ENCODE measurements at regions not wholly inside any gene's neighbourhood (a gene's known extent, or its start where the extent isn't known, plus 50 kb on each side); places are given as distances from the start of the nearest gene placed in this dataset.

- no TSS peak for BruUV-seq (replicated peaks)
- H3K4me3 ChIP-seq (replicated peaks in 1 of 3; ENCODE audit: insufficient read depth in 1 of 3, low read depth in 1 of 3, low read length in 3 of 3) = no peak overlapping the region
- H3K9me1 ChIP-seq (replicated peaks; ENCODE audit: control insufficient read depth, extremely low read depth, insufficient read depth, low read length) = no peaks in the 10 kb centered on the region
- no peak overlapping the region for H3K27ac ChIP-seq (ENCODE audit: insufficient read depth, low read depth, low read length)
- dilution Hi-C loops (cut with MboI; ENCODE audit: extremely low pct_ligation_motif_present, low sequenced_read_pairs) (loop anchor here (25.0 kb wide), 1 partner anchor 207 kb away; no protein-coding TSS in a partner anchor), intact Hi-C loops (cut with micrococcal nuclease) (no loop called here)
- H3K36me3 ChIP-seq (ENCODE audit: control insufficient read depth in 2 of 2, extremely low read depth in 1 of 2, insufficient read depth in 2 of 2, low read length in 2 of 2) = no peaks in the 10 kb centered on the region
- FAIRE-seq (peak; percentile 63), DNase-seq (ENCODE audit: low read depth, low spot score) (peak; percentile 48)
- H3K9ac ChIP-seq (replicated peaks; ENCODE audit: extremely low read depth, insufficient read depth, low read length) = no peak overlapping the region
- ChIA-PET POLR2A (no interaction called here), CTCF (interaction anchor here (1.1 to 3.1 kb wide), 3 partner anchors 13 to 206 kb away, joined by 4 to 14 read pairs (median 4); no protein-coding TSS in a partner anchor)
- peaks cover 8 to 10% of the 10 kb centered on the region in 2 experiments for H3K27me3 ChIP-seq (ENCODE audit: control insufficient read depth in 2 of 2, insufficient read depth in 2 of 2, low read length in 2 of 2)
- TF ChIP-seq, protein P1, sequence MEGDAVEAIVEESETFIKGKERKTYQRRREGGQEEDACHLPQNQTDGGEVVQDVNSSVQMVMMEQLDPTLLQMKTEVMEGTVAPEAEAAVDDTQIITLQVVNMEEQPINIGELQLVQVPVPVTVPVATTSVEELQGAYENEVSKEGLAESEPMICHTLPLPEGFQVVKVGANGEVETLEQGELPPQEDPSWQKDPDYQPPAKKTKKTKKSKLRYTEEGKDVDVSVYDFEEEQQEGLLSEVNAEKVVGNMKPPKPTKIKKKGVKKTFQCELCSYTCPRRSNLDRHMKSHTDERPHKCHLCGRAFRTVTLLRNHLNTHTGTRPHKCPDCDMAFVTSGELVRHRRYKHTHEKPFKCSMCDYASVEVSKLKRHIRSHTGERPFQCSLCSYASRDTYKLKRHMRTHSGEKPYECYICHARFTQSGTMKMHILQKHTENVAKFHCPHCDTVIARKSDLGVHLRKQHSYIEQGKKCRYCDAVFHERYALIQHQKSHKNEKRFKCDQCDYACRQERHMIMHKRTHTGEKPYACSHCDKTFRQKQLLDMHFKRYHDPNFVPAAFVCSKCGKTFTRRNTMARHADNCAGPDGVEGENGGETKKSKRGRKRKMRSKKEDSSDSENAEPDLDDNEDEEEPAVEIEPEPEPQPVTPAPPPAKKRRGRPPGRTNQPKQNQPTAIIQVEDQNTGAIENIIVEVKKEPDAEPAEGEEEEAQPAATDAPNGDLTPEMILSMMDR (IDR thresholded peaks at IDR 0.05; ENCODE audit: extremely low read depth in 1 of 2, insufficient read depth in 1 of 2, low read depth in 1 of 2, low read length in 2 of 2) = no peak
- TF ChIP-seq POLR2AphosphoS5 (IDR thresholded peaks at IDR 0.05; ENCODE audit: insufficient read depth, low read depth, low read length) (no peak), MAX (IDR thresholded peaks at IDR 0.05; ENCODE audit: insufficient read depth, insufficient read length) (no peak), POLR2A (IDR thresholded peaks at IDR 0.05; ENCODE audit: low read depth, low read length) (no peak), GATA2 (IDR thresholded peaks at IDR 0.05; ENCODE audit: insufficient read depth, insufficient read length, low read depth, low read length) (no peak), EZH2 (IDR thresholded peaks at IDR 0.05; ENCODE audit: borderline replicate concordance, low read depth, low read length, severe bottlenecking) (no peak), MYC (IDR thresholded peaks at IDR 0.05; ENCODE audit: low read depth, low read length) (no peak), JUN (IDR thresholded peaks at IDR 0.05; ENCODE audit: borderline replicate concordance, insufficient read depth, insufficient read length, low read depth) (no peak), FOS (IDR thresholded peaks at IDR 0.05; ENCODE audit: borderline replicate concordance, insufficient read depth, low read length) (no peak)
- H2AFZ ChIP-seq (ENCODE audit: low read depth, low read length) = no peak overlapping the region
- no peaks in the 10 kb centered on the region for H3K9me3 ChIP-seq (replicated peaks; ENCODE audit: control insufficient read depth, insufficient read depth, low read length)
- H4K20me1 ChIP-seq (replicated peaks; ENCODE audit: control insufficient read depth, extremely low read depth, insufficient read depth, low read length) = no peaks in the 10 kb centered on the region
- no peaks in the 10 kb centered on the region for H3K79me2 ChIP-seq (ENCODE audit: control insufficient read depth, insufficient read depth, low read length)
- H3K4me1 ChIP-seq (ENCODE audit: control insufficient read depth, extremely low read depth, insufficient read depth, low read length) = no peaks in the 10 kb centered on the region
- no peak overlapping the region for H3K4me2 ChIP-seq (ENCODE audit: insufficient read depth, low read length)
Observed at GRCh38 chr11:13169709-13170108, 107.9 kb upstream of the BMAL1 start.

All from endothelial cell of umbilical vein (primary cell).